GM21447 (cell line): ENCODE measurements at regions not wholly inside any gene's neighbourhood (a gene's known extent, or its start where the extent isn't known, plus 50 kb on each side); places are given as distances from the start of the nearest gene placed in this dataset.
A peak's percentile ranks its signal among the peaks of the same experiment; 100 is the strongest.

ENCODE experiments used
- ATAC-seq: cut with Tn5 transposase; IDR thresholded peaks from one replicate; pipeline ENCODE4 v1.9.1; 2021; ENCODE audit not compliant: unreplicated experiment

DNA sequence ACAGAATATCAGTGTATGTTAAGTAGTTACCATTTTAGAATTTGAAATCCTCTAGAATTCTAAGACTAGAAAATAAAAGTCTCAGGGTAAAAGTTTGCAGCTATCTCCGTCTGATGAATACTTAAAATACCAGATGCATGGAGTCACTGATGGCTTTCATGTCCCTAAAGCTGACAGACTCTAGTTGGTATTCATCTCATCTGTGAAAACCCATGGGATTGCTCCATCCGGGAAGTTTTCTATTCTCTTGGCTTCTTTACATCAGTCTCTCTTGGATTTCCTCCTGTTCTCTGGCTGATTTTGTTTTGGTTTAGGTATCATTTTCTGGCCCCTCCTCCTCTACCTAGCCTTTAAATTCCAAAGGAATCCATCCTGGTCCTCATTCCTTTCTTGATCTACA, 465.6 kb upstream of the POU3F3 start:
- no peak for ATAC-seq

DNA sequence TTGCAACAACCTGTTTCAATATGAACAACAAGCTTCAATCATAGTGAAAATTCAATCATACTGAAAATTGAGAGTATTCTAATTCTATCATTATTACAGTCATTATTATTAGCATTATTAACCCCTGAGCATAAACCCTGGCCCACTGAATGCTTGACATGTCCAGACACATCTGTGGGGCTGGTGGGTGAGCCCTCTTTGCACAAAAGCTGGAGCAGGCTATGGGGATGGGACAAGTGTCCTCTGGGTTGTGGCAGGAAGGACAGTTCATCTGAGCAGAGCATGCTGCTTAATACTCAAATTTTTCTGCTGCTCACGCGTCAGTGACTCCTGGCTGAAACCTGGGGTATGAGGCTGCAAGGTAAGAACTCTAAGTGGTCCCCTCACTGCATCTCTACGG, 451.1 kb upstream of the POU3F3 start:
- no peak for ATAC-seq

DNA sequence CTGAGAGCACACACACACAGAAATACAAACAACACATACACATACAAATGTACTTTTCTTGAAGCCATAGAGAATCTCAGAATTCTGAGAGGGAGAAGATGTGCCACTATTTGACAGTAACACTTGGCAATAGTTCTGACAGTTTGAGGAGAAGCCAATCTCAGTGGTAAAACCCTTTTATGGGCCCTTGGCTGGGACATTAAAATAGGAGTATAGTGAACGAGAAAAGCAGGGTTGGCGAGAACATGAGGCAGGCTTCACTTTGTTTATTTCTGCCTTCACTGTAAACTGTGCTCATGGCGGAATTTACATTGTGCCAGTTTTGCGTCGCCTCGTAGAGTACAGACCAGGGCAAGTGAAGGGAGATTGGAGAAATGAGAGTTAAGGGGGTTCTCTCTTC, 449.4 kb upstream of the POU3F3 start:
- no peak for ATAC-seq

DNA sequence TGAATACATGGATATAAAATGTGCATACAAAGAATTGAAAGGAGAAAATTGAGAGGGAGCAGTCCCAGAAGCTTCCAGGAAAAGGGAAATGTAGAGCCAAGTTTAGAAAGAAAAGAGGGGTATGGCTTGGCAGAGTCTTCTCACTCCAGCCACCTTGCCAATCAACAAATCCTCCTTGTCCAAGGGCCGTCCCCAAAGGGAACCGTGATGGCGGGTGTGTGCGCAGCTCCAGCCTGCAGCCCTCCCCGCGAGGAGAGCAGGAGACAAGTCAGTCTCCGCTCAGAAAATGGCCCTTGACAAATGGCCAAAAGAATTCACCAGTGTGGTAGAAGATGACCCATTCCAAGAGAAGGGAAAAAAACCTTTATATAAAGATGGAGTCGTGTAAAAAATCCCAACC, 448.3 kb upstream of the POU3F3 start:
- no peak for ATAC-seq

DNA sequence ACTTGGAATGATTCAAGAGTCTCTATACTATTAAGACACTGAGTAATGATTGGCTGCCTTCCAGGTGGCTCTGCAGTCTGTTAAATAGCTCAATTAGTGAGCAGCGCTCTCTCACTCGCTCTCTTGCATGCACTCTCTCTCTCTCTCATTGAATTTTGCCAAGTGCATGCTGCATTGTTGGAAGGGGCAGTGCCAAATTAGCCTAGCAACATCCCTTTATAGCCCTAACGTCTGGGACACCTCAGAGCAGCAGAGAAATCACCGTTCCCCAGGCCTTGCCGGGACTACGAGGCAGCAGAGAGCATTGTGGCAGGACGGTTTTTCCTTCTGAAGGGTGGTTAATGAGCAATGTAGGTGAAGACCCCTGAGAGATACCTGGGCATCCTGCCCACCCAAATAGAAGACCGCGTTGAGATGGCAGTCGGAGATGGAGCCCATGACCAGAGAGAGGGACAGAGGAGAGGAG, 447.6 kb upstream of the POU3F3 start:
- ATAC-seq: no peak

DNA sequence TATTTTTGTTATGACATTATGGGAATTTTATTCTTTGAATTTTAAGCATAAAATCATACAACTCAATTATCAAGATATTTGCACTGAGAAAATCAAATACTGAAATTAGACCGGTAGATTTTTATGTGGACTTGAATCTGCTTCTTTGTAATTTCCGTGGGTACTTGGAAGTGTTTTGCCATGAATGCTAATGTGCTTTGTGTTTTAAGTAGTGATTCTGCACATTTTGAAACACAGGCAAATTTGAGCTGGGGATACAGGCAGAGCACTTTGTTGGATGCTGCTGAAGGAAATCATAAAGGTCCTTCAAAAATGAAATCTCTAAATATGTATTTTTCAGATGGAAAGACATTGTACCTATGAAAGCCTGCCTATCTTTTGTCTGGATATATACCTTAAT, 446.3 kb upstream of the POU3F3 start:
- ATAC-seq: no peak

DNA sequence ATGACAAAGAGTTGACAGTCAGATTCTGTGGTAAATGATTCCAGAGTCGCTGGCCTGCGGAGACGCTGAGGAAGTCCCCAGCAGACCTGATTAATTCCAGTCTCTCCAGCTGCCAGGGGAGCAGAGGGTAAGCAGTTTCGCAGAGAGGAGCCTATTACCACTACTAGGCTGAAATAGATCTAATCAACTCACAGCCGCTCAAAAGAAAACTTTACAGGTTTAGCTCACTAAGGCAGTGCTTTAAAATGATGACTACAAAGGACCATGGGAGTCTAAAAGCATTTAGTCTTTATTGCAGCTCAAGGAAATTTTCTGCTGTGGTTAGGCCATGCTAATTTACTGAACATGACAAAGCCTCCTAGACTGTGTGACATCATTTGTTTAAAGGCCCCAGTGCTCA, 445.6 kb upstream of the POU3F3 start:
- ATAC-seq: no peak

DNA sequence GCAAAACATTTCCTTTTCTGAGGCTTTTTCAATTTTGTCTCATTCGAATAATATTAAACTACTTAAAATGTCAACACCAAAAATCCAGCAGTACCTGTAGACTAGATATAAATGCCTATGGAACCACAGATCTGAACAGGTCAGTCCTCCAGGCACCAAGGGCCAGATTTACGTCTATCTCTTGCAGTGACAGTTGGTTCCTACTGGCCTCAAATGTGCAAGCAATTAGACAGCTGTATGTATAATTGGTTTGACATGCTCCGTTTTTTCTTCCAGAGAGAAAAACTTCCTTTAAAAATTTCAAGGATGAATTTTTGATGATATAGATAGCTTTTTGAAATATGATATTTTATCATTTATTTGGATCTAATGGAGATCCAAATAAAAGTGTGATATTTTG, 443.8 kb upstream of the POU3F3 start:
- ATAC-seq: no peak

DNA sequence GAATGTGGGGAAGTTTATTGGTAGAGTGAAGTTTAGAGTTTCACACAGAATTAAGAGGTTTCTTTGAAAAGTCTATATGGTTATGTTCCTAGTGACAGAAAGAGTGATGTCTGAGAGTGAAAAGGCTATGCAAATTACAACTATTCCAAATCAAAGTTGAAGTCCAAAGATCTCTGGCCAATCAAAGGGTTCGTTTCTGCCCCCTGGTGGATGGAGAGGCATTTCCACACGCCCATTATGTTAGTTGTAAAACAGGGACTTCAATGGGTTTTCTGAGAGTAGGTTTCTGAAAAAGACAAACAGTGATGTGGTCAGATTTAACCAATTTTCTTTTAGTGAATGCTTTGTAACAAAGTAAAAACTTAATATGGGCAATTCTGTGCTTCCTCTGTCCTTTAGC, 441.5 kb upstream of the POU3F3 start:
- peak; percentile 58 for ATAC-seq

DNA sequence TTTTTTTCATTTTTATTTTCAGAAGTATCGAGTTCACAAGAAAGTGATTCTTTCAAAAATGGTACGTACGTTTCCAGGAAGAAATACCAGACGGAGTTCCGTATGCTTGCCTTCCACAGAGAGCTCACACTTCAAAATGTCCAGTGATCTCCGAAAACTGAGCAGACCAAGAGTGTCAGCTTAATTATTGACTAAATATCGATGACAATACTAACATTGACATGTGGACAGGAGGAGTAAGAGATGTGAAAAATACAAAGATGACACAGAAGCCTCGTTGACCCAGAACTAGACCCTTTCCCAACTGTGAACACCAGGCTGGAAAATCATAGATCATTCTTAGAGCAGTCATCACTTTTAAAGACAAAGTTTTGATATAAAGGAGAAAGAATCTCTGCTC, 440.0 kb upstream of the POU3F3 start:
- ATAC-seq: no peak

DNA sequence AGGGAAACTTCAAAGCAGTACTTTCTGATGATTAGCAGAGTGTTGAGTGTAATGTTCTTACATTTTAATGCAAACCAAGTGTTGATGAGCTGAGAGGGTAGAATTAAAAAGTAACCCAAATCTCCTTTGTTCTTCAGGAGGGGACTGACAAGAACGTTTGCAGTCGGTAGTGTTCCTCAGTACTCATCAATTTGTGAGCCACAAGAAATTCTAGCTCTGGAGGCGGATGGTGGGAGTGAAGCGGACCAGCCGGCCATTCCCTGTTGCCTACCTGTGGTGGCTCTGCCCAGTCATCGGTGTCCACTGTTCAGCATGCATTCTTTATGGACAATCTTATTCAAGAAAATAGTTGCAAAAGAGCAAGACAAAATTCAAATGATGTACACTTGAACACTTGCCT, 438.6 kb upstream of the POU3F3 start:
- ATAC-seq: no peak

DNA sequence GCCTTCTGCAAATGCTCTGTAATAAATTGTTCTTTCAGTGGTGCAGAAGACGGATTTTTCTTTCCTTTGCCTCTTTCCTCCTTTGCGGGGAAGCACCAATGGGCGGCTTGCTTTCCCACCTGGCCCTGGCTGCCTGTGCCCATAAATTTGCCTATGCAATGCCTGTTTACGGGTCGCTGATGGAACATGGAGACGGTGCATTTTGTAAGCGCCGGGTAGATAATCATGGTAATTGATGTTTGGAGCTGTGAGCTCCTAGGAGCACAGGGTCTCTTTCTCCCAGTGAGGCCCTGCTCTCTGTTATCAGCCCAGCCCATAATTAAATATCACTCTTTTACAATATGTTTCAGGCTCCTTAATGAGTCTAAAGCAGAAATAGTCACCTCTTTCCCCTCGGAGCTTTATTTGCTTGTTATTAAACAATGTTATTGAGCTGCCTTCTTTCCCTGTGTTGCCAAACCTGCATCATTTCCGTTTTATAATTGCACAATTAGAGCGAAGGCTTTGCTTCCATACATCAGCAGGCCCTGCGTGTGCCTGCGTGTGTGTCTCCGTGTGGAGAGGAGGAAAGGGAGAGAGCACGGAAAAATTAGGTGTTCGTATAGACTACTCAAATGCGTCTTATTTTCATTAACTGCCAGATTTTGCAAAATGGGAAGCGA, 437.4 kb upstream of the POU3F3 start:
- ATAC-seq: no peak

DNA sequence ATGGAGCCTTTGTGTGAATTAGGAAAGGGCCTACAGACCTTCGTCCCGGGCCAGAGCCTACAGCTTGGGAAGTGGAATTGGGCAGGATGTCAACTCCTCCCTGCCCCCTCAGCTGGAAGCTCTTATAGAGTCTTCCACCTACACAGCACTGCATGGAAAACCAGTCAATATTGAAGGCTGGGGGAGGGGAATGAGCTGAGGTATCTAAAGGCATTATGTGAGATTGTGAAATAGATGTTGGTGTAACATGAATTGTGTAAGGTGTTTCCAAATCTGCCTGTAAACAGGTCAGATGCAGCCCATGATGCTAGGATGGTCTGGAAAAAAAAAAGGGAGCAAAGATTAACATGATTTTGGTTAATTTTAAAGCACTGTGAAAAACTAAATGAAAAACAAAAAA, 433.5 kb upstream of the POU3F3 start:
- ATAC-seq: no peak

DNA sequence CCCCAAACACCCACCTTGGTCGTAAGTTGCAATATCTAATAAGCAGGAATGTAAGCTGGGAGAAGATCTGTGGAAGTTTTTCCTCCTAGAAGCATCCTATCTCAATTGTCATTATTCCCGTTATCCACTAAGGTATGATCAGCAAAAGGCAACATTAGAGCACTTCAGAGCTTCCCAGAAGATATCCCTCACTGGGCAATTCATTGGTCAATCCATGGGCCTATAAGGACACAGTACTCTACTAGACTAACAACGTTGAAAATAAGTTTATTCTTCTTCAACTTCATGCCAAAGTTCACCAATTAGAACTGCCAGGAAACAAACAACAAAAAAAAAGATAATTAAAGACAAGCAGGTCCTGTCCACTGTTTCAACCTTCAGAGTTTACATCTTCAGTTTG, 433.0 kb upstream of the POU3F3 start:
- no peak for ATAC-seq

DNA sequence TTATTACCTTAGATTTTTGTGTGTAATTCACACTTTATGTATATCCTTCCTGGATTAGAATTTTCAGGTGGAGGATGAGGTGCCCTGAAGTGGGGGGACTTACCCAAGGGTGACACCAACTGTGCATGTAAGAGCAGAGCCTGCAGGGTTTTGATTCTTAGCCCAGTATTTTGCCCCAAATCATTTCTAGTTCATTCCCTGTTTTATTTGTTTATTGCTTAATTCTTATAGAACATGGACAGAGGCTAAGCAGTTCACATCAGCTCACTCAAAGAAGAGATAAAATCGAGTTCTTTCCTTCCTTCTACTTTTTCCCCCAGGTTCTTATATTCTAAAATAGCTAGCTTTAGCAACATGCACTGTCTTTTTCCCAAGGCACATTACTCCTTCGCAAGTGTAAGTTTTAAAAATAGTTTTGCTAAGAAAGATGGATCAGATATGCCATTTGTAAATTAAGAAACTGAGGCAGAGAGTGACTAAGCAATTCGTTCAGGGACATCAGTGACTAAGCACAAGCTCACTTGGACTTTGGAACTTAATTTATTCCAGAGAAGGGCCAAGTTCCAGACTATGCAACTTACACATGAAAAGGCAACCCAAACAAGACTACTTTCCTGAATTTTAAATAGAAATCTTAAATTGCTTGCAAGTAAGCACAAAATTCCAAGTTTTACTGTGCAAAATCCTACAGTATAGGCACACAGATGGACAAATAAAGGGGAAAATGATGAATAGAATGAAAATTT, 427.9 kb upstream of the POU3F3 start:
- no peak for ATAC-seq

DNA sequence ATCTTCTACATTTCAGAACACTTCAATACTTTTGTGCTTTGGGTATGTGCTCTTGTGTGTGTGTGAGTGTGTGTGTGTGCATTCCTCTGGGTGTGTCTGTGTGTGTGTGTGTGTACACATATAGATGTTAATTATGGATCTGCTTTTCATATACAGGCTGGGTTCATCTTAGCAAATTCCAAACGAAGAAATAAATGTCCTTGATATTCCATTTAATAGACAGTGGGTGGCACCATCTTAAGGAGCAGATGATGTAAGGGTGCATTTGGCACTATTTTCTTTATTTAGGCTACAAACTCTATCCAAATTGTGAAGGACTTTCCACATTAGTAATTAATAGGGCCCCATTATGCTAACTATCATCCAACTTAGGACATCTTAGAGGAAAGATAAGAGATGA, 425.8 kb upstream of the POU3F3 start:
- ATAC-seq: no peak

DNA sequence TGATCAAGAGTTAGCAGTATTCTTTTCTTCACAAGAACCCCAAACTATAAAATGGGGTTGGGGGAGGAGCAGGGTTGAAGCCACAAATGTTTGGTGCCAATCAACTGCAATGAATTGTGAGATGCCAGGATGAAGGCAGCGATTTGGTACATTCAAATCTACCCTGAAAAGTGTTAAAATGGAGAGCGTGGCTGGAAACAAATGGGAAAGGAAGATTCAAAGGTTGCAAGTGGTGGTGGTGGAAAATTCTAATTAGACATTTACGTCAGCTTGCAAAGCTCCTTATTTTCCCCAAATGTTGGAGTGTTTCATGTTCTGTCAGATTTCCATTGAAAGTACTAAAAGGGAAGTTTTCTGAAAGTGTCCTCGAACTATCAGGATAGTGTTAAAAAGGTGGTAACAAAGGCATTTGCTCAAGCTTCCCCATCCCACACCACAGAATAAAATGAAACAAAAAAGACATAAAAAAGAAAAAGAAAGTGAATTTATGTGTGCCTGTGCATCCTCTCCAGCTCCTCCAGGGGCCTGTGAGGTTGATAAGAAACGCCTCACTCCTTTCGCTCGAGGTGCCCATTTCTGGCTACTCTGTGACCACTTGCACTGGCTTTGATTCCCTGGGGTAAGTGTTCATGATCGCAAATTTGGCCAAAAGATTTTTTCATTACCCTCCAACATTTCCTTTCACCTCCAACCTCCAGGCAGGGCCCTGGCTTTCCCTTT, 424.1 kb upstream of the POU3F3 start:
- ATAC-seq: no peak

DNA sequence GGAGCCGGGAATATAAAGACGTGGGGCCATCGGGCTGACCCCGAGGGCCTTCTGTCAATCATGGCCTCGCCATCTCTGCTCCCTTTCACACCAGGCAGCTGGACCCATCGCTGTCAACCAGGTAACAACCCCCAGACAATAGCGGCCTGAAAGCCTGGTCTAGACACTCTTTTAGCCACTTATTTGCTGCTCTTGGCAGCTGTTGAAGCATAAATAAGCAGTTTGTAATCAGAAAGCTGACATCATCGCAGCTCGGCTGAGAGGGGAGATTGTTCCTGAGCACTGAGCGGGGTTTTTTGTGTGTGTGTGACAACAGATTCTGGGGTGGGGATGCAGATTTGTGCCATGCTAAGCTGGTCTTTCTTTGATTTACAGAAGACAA, 423.6 kb upstream of the POU3F3 start:
- ATAC-seq: no peak

DNA sequence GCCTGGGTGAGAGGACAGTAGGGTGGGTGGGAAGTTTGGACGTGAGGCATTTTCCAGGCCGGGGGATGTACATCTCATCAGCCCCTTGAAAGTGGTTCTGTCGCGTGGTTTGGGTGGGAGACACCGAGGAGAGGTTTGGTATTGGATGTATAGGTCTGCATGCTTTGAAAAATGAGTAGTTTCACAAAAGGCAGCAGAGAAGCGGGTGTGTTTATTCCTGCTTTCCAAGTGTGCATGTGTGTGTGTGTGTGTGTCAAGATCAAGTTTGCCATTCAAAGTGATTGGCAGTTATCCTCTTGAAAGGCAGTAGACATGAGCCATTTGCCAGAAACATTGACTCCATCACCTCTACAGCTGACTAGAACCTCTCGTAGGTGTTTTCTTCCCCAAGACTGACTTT, 423.1 kb upstream of the POU3F3 start:
- no peak for ATAC-seq

DNA sequence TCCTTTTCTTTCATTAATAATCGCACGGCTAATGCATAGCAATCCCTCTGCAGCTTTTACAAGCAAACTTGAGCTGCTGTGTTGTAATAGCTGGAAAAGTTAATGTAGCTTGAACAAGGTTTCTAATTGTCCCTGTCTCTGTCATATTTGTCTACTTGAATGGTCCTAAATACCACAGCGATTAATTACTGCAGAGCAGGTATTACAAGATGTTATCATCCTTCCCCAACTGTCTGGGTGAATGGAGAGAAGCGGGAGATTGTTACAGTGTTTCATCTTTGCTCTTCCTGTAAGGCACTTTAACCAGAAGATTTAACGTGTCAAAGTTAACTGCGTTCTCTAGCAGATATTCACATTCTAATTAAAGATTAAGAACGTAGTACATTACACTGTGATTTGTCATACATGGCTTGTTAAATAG, 422.2 kb upstream of the POU3F3 start:
- no peak for ATAC-seq

DNA sequence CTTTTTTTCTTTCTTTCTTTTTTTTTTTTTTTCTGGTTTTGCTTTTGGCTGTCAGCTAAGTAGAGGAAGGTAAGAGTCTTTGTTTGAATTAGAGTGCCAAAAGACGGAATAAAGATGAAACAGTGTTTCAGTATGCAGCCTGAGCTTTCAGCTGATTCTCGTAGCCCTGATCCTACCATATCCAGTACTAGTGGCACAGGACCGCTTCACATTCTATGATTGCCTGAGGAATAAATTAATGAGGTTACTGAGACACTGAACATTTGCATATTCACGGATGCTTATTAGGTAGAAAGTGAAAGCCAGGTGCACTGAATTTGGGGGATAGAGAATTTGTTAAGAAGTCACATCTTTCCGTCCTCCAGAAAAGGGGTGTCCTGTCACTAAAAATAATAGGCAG, 421.5 kb upstream of the POU3F3 start:
- no peak for ATAC-seq

DNA sequence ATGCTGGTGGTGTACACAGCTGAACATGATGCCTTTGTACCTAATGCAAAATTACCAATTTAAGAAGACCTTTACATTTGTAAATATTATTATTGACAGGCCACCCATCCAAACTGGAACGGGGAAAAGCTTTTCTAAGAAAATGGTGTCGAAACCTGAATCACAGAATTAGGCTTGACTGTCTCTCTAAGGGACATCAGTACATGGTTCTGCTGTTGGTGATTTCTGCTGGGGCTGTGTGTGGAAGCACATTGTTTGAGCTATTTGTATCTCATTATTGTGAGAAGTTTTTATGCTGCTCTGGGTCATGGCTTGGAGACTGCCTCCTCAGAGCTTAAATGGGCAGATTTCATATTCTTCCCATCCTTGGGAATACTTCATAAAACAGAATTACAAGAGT, 420.9 kb upstream of the POU3F3 start:
- ATAC-seq: no peak
